GM19438 (cell line): ENCODE measurements at regions not wholly inside any gene's neighbourhood (a gene's known extent, or its start where the extent isn't known, plus 50 kb on each side); places are given as distances from the start of the nearest gene placed in this dataset.
"Not testable (repeated sequence)": the region's sequence is repeated elsewhere in the genome, so short reads cannot be mapped to it uniquely, and the experiment has no call there.

Experiments
- ATAC-seq: cut with Tn5 transposase; IDR thresholded peaks from one replicate; pipeline ENCODE4 v1.9.1; 2021; ENCODE audit warnings: low read depth; ENCODE audit not compliant: unreplicated experiment

DNA sequence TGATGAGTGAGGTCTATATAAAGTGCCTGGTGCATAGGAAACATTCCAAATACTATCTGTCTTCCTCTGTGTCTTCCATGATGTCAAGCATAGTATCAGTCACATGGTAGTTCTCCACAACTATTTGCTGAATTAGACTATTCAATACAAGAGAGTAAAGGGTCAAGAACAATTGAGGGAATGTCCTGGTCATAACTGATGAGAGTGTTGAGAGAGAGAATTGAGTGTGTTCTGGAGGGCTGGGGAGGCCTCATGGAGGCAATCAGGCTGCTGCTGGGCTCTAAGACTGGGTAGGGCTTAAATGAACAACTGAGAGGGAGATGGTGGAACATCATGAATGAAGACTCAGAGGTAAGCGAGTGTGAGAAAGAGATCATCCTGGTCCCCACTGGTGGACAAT is 433.7 kb upstream of the ONECUT1 start:
- ATAC-seq, result no peak

- no peak for ATAC-seq
These were observed 428.8 kb upstream of the ONECUT1 start for GRCh38 chr15:53218666-53219580.

GRCh38 chr15:53216036-53216435 is 425.9 kb upstream of the ONECUT1 start:
- ATAC-seq, result no peak

GRCh38 chr15:53213336-53213735 is 423.2 kb upstream of the ONECUT1 start:
- no peak for ATAC-seq

DNA sequence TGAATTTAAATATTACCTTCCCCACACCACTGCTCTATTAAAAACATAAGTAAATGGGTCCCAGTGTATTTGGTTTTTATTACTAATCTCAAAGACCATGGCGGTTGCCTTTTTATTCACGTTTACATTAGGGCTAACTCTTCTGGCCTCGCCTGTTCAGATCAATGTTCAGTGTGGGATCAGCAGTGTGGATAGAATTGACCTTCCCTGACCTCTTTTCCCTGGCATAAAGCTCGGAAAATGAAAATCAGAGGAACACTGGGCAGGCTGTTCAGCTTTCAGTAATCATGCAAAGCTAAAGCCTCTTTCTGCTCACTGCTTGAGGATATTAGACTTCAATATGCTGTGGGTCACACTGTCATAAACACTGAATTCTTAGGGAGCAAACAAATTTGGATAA is 422.6 kb upstream of the ONECUT1 start:
- ATAC-seq, result no peak

GRCh38 chr15:53210653-53211052 is 420.5 kb upstream of the ONECUT1 start:
- ATAC-seq, result no peak

DNA sequence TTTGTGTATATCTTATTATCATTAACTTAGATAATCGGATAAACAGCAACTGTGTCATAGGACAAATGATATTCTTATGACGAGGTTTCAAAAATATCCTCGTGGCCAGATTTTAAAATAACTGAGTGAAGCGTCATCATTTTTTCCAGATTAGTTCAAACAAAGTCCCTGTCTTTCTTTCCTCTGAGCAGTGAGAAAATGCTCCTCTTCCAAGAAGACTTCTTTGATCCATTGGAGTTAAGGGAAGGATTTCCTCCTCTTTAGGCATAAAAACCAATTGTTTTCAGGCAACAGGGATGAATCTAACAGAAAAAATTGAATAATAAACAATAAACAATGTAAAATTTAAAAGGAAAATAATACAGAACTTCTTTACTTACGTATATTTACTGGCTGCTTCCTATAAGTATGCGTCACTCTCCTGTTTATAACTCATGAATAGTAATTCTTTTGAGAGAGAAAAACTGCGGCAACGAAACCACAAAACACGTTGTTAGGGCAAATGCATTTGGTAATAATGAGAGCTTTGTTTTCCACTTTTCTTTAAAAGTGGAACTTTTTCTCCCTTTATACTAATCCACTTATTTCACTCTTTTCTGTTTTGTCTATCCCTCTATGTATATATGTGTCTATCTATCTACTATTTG is 419.4 kb upstream of the ONECUT1 start:
- ATAC-seq, result no peak

DNA sequence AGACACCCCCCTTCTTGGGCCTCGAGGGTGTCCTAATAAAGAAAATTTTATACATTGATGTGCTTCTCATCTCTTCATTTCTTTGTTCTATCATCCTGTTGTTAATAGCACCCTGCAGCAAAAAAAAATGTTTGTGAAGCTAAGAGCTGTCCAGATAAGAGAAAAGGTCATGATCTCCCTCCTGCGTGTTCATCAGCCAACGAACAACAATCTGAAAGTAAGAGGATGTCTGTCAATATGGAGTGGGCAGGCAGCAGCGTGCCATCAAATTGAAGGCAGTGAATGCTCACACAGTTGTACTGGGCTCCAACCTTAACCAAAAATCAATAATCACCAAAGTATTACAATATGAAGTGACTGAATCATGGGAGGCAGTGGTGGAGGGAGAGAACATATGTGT is 418.6 kb upstream of the ONECUT1 start:
- ATAC-seq, result no peak

DNA sequence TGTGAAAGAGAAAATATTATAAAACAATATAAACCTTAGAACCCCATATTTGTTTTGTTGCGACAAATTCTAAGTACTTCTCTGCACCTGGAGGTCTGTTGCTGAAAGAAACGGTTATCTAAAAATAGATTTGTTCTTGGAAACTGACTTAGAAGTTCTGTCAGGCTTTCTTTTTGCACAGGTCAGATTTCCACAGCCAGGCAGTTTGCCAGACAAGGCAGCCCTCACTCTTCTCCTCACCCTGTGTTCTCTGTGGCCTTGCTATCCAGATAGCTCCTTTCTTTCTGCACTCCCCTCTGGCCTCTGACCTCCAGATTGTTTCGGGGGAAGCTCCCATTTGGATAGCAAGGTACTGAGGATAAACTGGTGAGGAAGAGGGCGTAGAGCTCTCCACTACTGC is 413.3 kb upstream of the ONECUT1 start:
- ATAC-seq, result no peak

GRCh38 chr15:53202876-53203275 is 412.7 kb upstream of the ONECUT1 start:
- ATAC-seq, result no peak

GRCh38 chr15:53197426-53197839 is 407.3 kb upstream of the ONECUT1 start:
- ATAC-seq, result peak; percentile 80

DNA sequence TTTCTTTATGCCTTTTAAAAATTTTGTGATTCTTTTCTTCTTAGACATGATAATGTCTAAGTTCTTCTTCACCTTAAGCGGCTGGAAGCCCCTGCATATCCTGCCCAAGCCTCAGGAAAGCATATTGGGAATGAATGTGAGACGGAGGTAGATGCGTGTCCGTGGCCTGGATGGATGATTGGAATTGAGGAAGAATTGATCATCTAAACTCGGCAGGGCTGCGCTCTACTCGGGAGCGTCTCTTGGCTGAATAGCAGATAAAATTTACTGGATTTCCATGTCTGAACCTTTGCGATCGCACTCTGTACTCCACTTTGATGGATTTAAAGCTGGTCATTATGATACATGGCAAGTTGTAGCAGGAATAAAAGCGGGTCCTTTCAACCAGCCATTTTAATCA is 406.7 kb upstream of the ONECUT1 start:
- ATAC-seq, result no peak

DNA sequence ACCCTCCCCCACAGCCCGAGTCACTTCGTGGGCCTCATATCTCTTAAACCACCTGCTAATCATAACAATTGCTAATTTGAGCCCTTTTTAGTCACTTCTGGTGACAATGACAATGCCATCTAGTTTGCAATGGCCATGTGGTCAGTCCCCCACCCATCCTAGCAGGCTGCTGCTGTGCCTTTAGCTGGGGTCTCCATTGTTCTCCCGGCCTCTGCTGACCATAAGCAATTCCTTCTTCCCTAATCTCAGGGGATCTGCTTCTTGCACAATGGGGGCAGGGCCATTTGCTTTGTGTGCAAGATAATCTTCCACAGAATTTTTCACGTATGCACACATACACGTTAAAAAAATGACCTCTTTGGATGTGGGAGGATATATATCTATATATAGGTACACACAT is 406.1 kb upstream of the ONECUT1 start:
- ATAC-seq, result no peak

- ATAC-seq, result no peak
These were observed 403.0 kb upstream of the ONECUT1 start for GRCh38 chr15:53193149-53193548.

- no peak for ATAC-seq
These were observed 399.7 kb upstream of the ONECUT1 start for GRCh38 chr15:53189860-53190259.

DNA sequence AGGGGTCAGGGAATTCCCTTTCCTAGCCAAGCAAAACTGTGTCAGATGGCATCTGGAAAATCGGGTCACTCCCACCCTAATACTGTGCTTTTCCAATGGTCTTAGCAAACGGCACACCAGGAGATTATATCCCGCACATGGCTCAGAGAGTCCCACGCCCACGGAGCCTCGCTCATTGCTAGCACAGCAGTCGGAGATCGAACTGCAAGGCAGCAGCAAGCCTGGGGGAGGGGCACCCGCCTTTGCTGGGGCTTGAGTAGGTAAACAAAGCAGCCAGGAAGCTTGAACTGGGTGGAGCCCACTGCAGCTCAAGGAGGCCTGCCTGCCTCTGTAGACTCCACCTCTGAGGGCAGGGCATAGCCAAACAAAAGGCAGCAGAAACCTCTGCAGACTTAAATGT is 393.3 kb upstream of the ONECUT1 start:
- not testable (repeated sequence) for ATAC-seq

- no peak for ATAC-seq
These were observed 381.4 kb upstream of the ONECUT1 start for GRCh38 chr15:53171571-53171970.

- ATAC-seq, result no peak
These were observed 376.6 kb upstream of the ONECUT1 start for GRCh38 chr15:53166684-53167201.

- no peak for ATAC-seq
These were observed 376.0 kb upstream of the ONECUT1 start for GRCh38 chr15:53165988-53166683.

DNA sequence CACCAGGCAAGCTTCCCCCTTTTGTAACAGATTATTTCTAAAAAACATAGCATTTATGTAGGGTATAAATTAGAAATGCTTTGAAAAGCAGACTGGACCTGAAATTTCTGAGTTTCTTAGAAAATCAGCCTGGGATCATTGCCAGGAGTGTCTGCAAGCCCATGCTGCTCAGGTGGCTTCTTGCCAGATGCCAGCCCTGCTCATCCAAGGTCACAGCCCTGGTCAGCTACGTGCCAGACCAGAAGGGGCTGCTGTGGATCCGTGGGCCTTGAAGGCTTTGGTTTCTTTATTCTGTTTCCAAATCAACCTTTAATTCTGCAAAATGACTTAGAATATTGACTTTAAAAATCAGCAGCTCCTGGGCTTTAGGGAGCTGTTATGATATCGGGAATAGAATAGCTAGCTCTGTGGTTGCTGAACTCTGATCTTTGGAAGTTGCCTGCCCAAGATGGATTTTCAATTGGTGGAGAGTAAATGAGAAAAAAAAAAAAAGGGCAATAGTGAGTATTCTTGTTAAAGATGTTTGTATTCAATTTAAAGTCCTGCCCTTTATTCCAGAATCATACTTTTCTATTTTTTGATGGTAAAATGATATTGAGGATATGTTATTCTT is 370.1 kb upstream of the ONECUT1 start:
- ATAC-seq, result no peak

DNA sequence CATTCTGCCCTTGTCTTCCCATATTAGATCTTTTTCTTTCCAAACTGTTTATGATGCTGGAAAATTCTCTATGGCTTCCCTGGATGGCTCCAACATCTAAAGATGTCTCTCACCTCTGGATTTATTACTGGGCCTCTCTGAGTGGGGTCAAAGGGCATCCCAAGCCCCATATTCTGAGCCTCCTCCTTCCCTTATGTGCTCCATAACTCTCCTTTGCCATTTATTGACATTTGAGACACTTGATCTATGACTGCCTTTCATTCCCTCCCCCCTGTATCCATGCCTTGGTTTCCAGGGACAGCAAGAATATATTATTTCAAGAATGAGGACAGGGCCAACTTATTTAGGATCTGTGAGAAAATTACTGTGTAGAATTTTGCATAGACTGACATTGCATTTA is 369.3 kb upstream of the ONECUT1 start:
- no peak for ATAC-seq
